ENCODE measurements at regions not wholly inside any gene's neighbourhood (a gene's known extent, or its start where the extent isn't known, plus 50 kb on each side); places are given as distances from the start of the nearest gene placed in this dataset.

- no peaks in the 10 kb centered on the region for H3K4me1 ChIP-seq (ENCODE audit: control insufficient read depth, insufficient read depth, low read length)
- POLR2A ChIA-PET: no interaction called here
- no peaks in the 10 kb centered on the region for H3K36me3 ChIP-seq (ENCODE audit: control insufficient read depth, insufficient read depth, low read length)
- no peaks in the 10 kb centered on the region for H3K9me3 ChIP-seq (ENCODE audit: control insufficient read depth, insufficient read depth, low read depth, low read length)
- H3K4me3 ChIP-seq (ENCODE audit: low read depth in 2 of 2, low read length in 2 of 2): no peak overlapping the region
- intact Hi-C loops (cut with micrococcal nuclease; ENCODE audit: unreplicated experiment) (no loop called here), in situ Hi-C loops (cut with HindIII; ENCODE audit: low pct_unique_long_range_greater_than_20kb, low sequenced_read_pairs) (no loop called here)
- H3K27me3 ChIP-seq (ENCODE audit: control insufficient read depth, insufficient read depth, low read length): no peaks in the 10 kb centered on the region
- CTCF ChIA-PET: no interaction called here
- TF ChIP-seq SIN3A (IDR thresholded peaks at IDR 0.05; ENCODE audit: borderline replicate concordance, insufficient read depth, low read depth, low read length) (no peak), CTCF (IDR thresholded peaks at IDR 0.05) (no peak), REST (IDR thresholded peaks at IDR 0.05; ENCODE audit: insufficient read depth in 1 of 2, low read depth in 2 of 2, low read length in 1 of 2) (no peak), TCF7L2 (IDR thresholded peaks at IDR 0.05; ENCODE audit: low read depth, low read length) (no peak), POLR2AphosphoS5 (IDR thresholded peaks at IDR 0.05; ENCODE audit: low read depth, low read length) (no peak)
- no TSS peak for BruUV-seq (replicated peaks)
- ATAC-seq (no peak), DNase-seq (ENCODE audit: low read depth, low spot score) (no peak)
- H3K27ac ChIP-seq (ENCODE audit: low read length): no peak overlapping the region
Observed at GRCh38 chr2:83067947-83068346, 1391.1 kb downstream of the SUCLG1 start.

GRCh38 chr2:83063933-83064332, 1395.1 kb downstream of the SUCLG1 start:
- in situ Hi-C loops (cut with HindIII; ENCODE audit: low pct_unique_long_range_greater_than_20kb, low sequenced_read_pairs): no loop called here
- ATAC-seq (no peak), DNase-seq (ENCODE audit: low read depth, low spot score) (no peak)
- TF ChIP-seq POLR2AphosphoS5 (IDR thresholded peaks at IDR 0.05; ENCODE audit: low read depth, low read length): no peak
- TF ChIP-seq REST (IDR thresholded peaks at IDR 0.05; ENCODE audit: insufficient read depth in 1 of 2, low read depth in 2 of 2, low read length in 1 of 2): no peak
- no peak for TF ChIP-seq CTCF (IDR thresholded peaks at IDR 0.05)
- no peak for TF ChIP-seq SIN3A (IDR thresholded peaks at IDR 0.05; ENCODE audit: borderline replicate concordance, insufficient read depth, low read depth, low read length)
- TF ChIP-seq TCF7L2 (IDR thresholded peaks at IDR 0.05; ENCODE audit: low read depth, low read length): no peak
- CTCF ChIA-PET: no interaction called here
- H3K27ac ChIP-seq (ENCODE audit: low read length): no peak overlapping the region
- no peaks in the 10 kb centered on the region for H3K4me1 ChIP-seq (ENCODE audit: control insufficient read depth, insufficient read depth, low read length)
- intact Hi-C loops (cut with micrococcal nuclease; ENCODE audit: unreplicated experiment): no loop called here
- BruUV-seq (replicated peaks): no TSS peak
- no peaks in the 10 kb centered on the region for H3K36me3 ChIP-seq (ENCODE audit: control insufficient read depth, insufficient read depth, low read length)
- H3K27me3 ChIP-seq (ENCODE audit: control insufficient read depth, insufficient read depth, low read length): no peaks in the 10 kb centered on the region
- POLR2A ChIA-PET: no interaction called here
- peaks cover under 1% of the 10 kb centered on the region; the same call in 1 of the 2 replicates for H3K9me3 ChIP-seq (ENCODE audit: control insufficient read depth, insufficient read depth, low read depth, low read length)
- no peak overlapping the region for H3K4me3 ChIP-seq (ENCODE audit: low read depth in 2 of 2, low read length in 2 of 2)

All from Panc1 (cell line).